Nephron (organoid): ENCODE measurements at regions not wholly inside any gene's neighbourhood (a gene's known extent, or its start where the extent isn't known, plus 50 kb on each side); places are given as distances from the start of the nearest gene placed in this dataset.
"Not testable (repeated sequence)": the region's sequence is repeated elsewhere in the genome, so short reads cannot be mapped to it uniquely, and the experiment has no call there.

Source experiments
- H3K27ac Mint-ChIP-seq, 3 experiments: 2 replicates each; pipeline ENCODE4 v1.8.0; 2020; ENCODE audit warnings: mixed read lengths in 3 of 3, mild to moderate bottlenecking in 2 of 3, moderate library complexity in 1 of 3
- H3K27me3 Mint-ChIP-seq: 2 replicates; pipeline ENCODE4 v1.8.0; 2021; ENCODE audit warnings: low read depth, mild to moderate bottlenecking, moderate library complexity, mixed read lengths
- H3K36me3 Mint-ChIP-seq: 2 replicates; pipeline ENCODE4 v1.8.0; 2020; ENCODE audit warnings: low read depth, mixed read lengths
- H3K4me1 Mint-ChIP-seq: 2 replicates; pipeline ENCODE4 v1.8.0; 2020; ENCODE audit warnings: mixed read lengths
- H3K4me3 Mint-ChIP-seq, 3 experiments: 2 replicates each; pipeline ENCODE4 v1.8.0; 2020; ENCODE audit warnings: mild to moderate bottlenecking in 3 of 3, mixed read lengths in 3 of 3, moderate library complexity in 2 of 3
- H3K9me3 Mint-ChIP-seq: 2 replicates; pipeline ENCODE4 v1.8.0; 2020; ENCODE audit warnings: mixed read lengths
- CTCF ChIP-seq, 3 experiments: fragments of 200-600 bp; sonication (generic); IDR thresholded peaks; one replicate each; pipeline ENCODE4 v1.5.0; 2021; ENCODE audit warnings: antibody characterized with exemption in 3 of 3; ENCODE audit not compliant: unreplicated experiment in 3 of 3

DNA sequence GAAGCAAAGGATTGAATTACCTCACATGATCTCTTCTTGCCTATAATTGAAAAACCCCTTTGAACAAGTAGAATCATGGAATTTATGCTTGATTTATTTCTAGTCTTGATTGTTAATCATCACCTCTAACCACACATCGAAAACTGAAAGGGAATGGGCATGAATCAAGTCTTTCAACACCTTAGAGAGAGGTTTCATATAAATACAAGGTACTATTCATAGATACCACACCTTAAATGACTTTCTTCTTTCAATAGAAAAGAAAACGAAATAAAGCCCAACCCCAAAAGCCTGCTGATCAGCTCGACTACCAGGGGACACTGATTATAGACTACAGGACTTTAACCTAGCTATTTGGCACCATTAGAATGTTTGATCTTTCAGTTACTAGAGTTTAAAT is 128.6 kb upstream of the PTPRZ1 start:
- no peaks in the 10 kb centered on the region for H3K36me3 Mint-ChIP-seq
- no peak overlapping the region for H3K4me3 Mint-ChIP-seq
- no peaks in the 10 kb centered on the region for H3K9me3 Mint-ChIP-seq
- H3K27ac Mint-ChIP-seq = no peak overlapping the region
- H3K27me3 Mint-ChIP-seq = no peaks in the 10 kb centered on the region
- H3K4me1 Mint-ChIP-seq = no peaks in the 10 kb centered on the region
- TF ChIP-seq CTCF (IDR thresholded peaks at IDR 0.05; ENCODE audit: unreplicated experiment in 3 of 3) = no peak

DNA sequence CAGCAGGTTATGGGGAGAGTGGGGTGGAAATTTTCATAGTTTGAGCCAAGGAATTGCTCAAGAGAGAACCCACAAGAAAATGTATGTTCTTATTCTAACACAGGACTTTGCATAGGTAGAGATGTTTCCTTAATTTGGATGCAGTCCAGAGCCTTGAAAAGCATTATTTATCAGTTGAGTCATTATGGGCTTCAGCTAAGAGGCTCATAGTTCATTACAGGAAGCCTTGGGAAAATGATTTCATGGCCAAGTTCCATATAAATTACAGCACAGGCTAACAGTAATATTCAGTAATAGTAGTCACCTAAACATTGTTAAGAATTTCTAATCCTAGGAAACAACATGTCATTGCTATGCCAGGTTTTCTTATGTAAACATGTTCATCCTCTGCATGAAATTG is 131.1 kb upstream of the PTPRZ1 start:
- H3K36me3 Mint-ChIP-seq = no peaks in the 10 kb centered on the region
- no peaks in the 10 kb centered on the region for H3K9me3 Mint-ChIP-seq
- no peaks in the 10 kb centered on the region for H3K4me1 Mint-ChIP-seq
- TF ChIP-seq CTCF (IDR thresholded peaks at IDR 0.05; ENCODE audit: unreplicated experiment in 3 of 3) = no peak
- H3K4me3 Mint-ChIP-seq = no peak overlapping the region
- no peak overlapping the region for H3K27ac Mint-ChIP-seq
- no peaks in the 10 kb centered on the region for H3K27me3 Mint-ChIP-seq

GRCh38 chr7:121739465-121739864 is 133.5 kb upstream of the PTPRZ1 start:
- no peaks in the 10 kb centered on the region for H3K9me3 Mint-ChIP-seq
- H3K27me3 Mint-ChIP-seq = no peaks in the 10 kb centered on the region
- no peak overlapping the region for H3K4me3 Mint-ChIP-seq
- no peaks in the 10 kb centered on the region for H3K4me1 Mint-ChIP-seq
- H3K36me3 Mint-ChIP-seq = no peaks in the 10 kb centered on the region
- no peak overlapping the region for H3K27ac Mint-ChIP-seq
- no peak for TF ChIP-seq CTCF (IDR thresholded peaks at IDR 0.05; ENCODE audit: unreplicated experiment in 3 of 3)

- H3K9me3 Mint-ChIP-seq = peaks cover 25% of the 10 kb centered on the region
- no peaks in the 10 kb centered on the region for H3K27me3 Mint-ChIP-seq
- no peak overlapping the region for H3K4me3 Mint-ChIP-seq
- H3K36me3 Mint-ChIP-seq = no peaks in the 10 kb centered on the region
- no peaks in the 10 kb centered on the region for H3K4me1 Mint-ChIP-seq
- no peak overlapping the region for H3K27ac Mint-ChIP-seq
- TF ChIP-seq CTCF (IDR thresholded peaks at IDR 0.05; ENCODE audit: unreplicated experiment in 3 of 3) = no peak
These were observed 142.1 kb upstream of the PTPRZ1 start for GRCh38 chr7:121730869-121731268.

DNA sequence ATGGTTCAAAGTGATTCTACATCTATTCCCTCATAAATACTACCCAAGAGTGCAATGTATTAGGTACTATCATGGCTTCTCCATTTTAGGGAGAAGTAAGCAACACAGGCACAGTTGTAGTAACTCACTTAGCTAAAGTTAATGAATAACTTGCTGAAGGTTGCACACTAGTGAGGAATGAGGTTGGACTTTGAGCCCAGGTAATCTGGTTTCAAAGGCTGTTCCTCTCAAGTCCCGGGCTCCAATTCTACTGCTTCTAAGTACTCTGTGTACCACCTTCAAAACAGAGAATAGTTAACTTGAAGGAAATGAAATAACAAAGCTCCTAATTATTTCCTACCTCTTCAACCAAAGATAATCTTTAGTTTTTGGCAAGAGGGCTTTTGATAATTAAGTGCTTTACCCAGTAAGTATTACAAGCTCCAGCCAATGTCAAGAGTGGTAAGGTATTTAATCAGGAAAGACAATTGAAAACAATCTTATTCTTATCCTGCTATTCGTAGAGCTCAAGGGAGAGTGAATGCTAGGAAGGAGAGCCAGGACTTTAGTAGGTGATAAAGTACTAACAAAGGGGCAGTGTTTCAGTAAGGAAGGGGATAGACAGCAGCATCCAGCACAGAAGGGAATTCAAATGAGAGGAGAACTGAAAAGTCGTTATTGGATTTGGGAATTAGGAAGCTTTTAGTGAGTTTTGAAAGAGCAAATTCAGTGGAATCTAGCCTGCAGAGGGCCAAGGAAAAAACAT is 158.2 kb upstream of the PTPRZ1 start:
- no peak overlapping the region for H3K4me3 Mint-ChIP-seq
- H3K27ac Mint-ChIP-seq = peak overlapping the region; percentile 8 to 62 (median 14)
- no peaks in the 10 kb centered on the region for H3K27me3 Mint-ChIP-seq
- TF ChIP-seq CTCF (IDR thresholded peaks at IDR 0.05; ENCODE audit: unreplicated experiment in 3 of 3) = no peak
- H3K9me3 Mint-ChIP-seq = peaks cover 12% of the 10 kb centered on the region
- no peaks in the 10 kb centered on the region for H3K36me3 Mint-ChIP-seq
- no peaks in the 10 kb centered on the region for H3K4me1 Mint-ChIP-seq

DNA sequence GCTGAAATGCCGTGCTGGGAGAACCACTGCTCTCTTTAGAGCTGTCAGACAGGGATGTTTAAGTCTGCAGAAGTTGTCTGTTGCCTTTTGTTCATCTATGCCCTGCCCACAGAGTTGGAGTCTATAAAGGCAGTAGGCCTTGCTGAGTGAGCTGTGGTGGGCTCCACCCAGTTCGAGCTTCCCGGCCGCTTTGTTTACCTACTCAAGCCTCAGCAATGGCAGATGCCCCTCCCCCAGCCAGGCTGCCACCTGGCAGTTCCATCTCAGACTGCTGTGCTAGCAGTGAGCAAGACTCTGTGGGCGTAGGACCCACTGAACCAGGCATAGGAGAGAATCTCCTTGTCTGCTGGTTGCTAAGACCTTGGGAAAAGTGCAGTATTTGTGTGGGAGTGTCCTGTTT is 160.0 kb upstream of the PTPRZ1 start:
- not testable (repeated sequence) for H3K4me3 Mint-ChIP-seq, H3K9me3 Mint-ChIP-seq, H3K36me3 Mint-ChIP-seq, H3K27ac Mint-ChIP-seq, H3K27me3 Mint-ChIP-seq, H3K4me1 Mint-ChIP-seq
